ENCODE measurements at regions not wholly inside any gene's neighbourhood (a gene's known extent, or its start where the extent isn't known, plus 50 kb on each side); places are given as distances from the start of the nearest gene placed in this dataset.
A peak's percentile ranks its signal among the peaks of the same experiment; 100 is the strongest.

GRCh38 chr9:118439441-118439840, 735.2 kb downstream of the TLR4 start:
- Histone ChIP-seq H3K27ac (no peak overlapping the region), H3K4me3 (no peak overlapping the region), H3K4me2 (no peak overlapping the region), H3K4me1 (no peaks in the 10 kb centered on the region), H3K9me3 (no peaks in the 10 kb centered on the region)
- FAIRE-seq, result no peak
- ChIA-PET CTCF (interaction anchor here (1.0 kb wide), 1 partner anchor 10 kb away, joined by 3 read pairs; no protein-coding TSS in a partner anchor), POLR2A (no interaction called here)
- no peak for TF ChIP-seq POLR2AphosphoS2 (conservative IDR thresholded peaks at IDR 0.05; ENCODE audit: low read length)
- no peak for TF ChIP-seq NR3C1 (IDR thresholded peaks at IDR 0.05)
- TF ChIP-seq JUNB (IDR thresholded peaks at IDR 0.05), result no peak
- no peak for TF ChIP-seq POLR2A (IDR thresholded peaks at IDR 0.05; ENCODE audit: low read length)
- TF ChIP-seq KDM1A (IDR thresholded peaks at IDR 0.05; ENCODE audit: low read depth), result no peak
- no peak for TF ChIP-seq BHLHE40 (IDR thresholded peaks at IDR 0.05; ENCODE audit: low read depth, low read length)
- TF ChIP-seq RCOR1 (IDR thresholded peaks at IDR 0.05; ENCODE audit: low read depth, low read length), result no peak
- WGBS (ENCODE audit: missing lambda C conversion rate), result 47% methylated on average over 4 of the region's 4 CpGs
- no peak for DNase-seq (ENCODE audit: low read depth in 1 of 2, low spot score in 1 of 2)
- no peak for ATAC-seq

- ATAC-seq (no peak), DNase-seq (ENCODE audit: low read depth in 1 of 2, low spot score in 1 of 2) (no peak), FAIRE-seq (no peak)
- H3K4me2 ChIP-seq, result no peak overlapping the region
- H3K27ac ChIP-seq, result no peak overlapping the region
- 65% methylated on average over 5 of the region's 5 CpGs for WGBS (ENCODE audit: missing lambda C conversion rate)
- TF ChIP-seq, protein P1, sequence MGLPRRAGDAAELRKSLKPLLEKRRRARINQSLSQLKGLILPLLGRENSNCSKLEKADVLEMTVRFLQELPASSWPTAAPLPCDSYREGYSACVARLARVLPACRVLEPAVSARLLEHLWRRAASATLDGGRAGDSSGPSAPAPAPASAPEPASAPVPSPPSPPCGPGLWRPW (IDR thresholded peaks at IDR 0.05), result no peak
- TF ChIP-seq RAD21 (conservative IDR thresholded peaks at IDR 0.05 in 1 of 2, IDR thresholded peaks at IDR 0.05 in 1 of 2) (no peak), SMC3 (IDR thresholded peaks at IDR 0.05) (no peak), CHD4 (IDR thresholded peaks at IDR 0.05; ENCODE audit: borderline replicate concordance) (no peak), MYC (IDR thresholded peaks at IDR 0.05; ENCODE audit: borderline replicate concordance, low read length) (no peak)
- H3K4me1 ChIP-seq, result peaks cover 14% of the 10 kb centered on the region
- H3K9me3 ChIP-seq, result no peaks in the 10 kb centered on the region
- no peak overlapping the region for H3K4me3 ChIP-seq
- CTCF ChIA-PET, result interaction anchor here (0.5 kb wide), 1 partner anchor 28 kb away, joined by 3 read pairs; no protein-coding TSS in a partner anchor
- POLR2A ChIA-PET, result no interaction called here
Measured at GRCh38 chr9:118444403-118444802, 740.2 kb downstream of the TLR4 start.

DNA sequence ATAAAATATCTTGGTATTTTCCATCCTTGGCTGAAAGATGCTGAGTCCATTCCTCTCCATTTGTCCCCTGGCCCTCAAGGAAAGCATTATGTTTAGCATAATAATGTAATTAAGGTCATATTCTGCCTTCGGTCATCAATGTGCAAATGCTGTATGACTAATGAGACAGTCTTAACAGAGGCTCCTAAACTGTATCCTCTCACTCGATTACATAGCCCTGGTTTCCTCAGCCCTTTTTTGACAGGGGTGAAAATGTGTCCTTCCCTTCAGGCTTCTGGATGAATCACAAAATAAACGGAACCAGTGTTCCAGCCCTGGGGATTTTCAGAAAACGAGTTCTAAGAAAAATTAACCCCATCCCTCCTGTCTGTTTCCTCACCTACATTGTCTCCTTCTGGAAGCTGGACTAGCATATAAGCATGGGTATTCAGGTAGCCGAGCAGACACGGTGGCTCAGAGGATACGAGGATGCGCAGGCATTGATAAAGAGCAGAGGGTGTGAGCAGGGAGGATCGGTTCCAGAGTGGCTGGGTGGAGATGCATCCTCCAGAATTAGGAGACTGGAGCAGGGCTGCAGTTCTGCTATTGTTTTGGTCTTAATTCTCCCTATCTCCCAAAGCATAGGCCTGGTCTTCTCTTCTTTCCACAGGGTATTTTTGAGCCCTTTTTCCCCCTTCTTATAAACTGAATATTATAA, 742.9 kb downstream of the TLR4 start:
- H3K27ac ChIP-seq, result peak overlapping the region in 1 of 2 experiments; percentile 19; a peak in 3 of 6 replicates
- ATAC-seq (peak; percentile 50 to 61; a peak in 3 of 6 replicates), FAIRE-seq (no peak), DNase-seq (ENCODE audit: low read depth in 1 of 2, low spot score in 1 of 2) (peak in 1 of 2 experiments; percentile 1)
- TF ChIP-seq CEBPB (IDR thresholded peaks at IDR 0.05) (no peak), RFX5 (IDR thresholded peaks at IDR 0.05) (no peak), RARB (CRISPR knock-in tag; IDR thresholded peaks at IDR 0.05) (no peak), TFCP2L1 (CRISPR knock-in tag; IDR thresholded peaks at IDR 0.05) (no peak), MAX (IDR thresholded peaks at IDR 0.05) (no peak), CBX2 (IDR thresholded peaks at IDR 0.05; ENCODE audit: borderline replicate concordance, low read depth) (no peak), FOXS1 (CRISPR knock-in tag; IDR thresholded peaks at IDR 0.05) (no peak), USF2 (IDR thresholded peaks at IDR 0.05) (no peak)
- WGBS (ENCODE audit: missing lambda C conversion rate), result 24% methylated on average over 9 of the region's 9 CpGs
- H3K4me1 ChIP-seq, result peaks cover 14% of the 10 kb centered on the region
- ChIA-PET CTCF (no interaction called here), POLR2A (no interaction called here)
- no peak overlapping the region for H3K4me3 ChIP-seq
- H3K4me2 ChIP-seq, result peak overlapping the region; percentile 40
- H3K9me3 ChIP-seq, result no peaks in the 10 kb centered on the region

GRCh38 chr9:118449554-118449953, 745.4 kb downstream of the TLR4 start:
- no peak overlapping the region for H3K27ac ChIP-seq
- H3K4me3 ChIP-seq, result no peak overlapping the region
- no peak overlapping the region for H3K4me2 ChIP-seq
- DNase-seq (ENCODE audit: low read depth in 1 of 2, low spot score in 1 of 2) (no peak), ATAC-seq (no peak), FAIRE-seq (no peak)
- H3K9me3 ChIP-seq, result no peaks in the 10 kb centered on the region
- WGBS (ENCODE audit: missing lambda C conversion rate), result 61% methylated on average over 2 of the region's 2 CpGs
- H3K4me1 ChIP-seq, result peaks cover 16% of the 10 kb centered on the region
- ChIA-PET POLR2A (no interaction called here), CTCF (interaction anchor here (1.4 to 1.5 kb wide), 2 partner anchors 10 to 25 kb away, joined by 3 read pairs; no protein-coding TSS in a partner anchor)
- TF ChIP-seq ZSCAN20 (CRISPR knock-in tag; IDR thresholded peaks at IDR 0.05) (no peak), REST (IDR thresholded peaks at IDR 0.05) (no peak), HOXA7 (CRISPR knock-in tag; IDR thresholded peaks at IDR 0.05) (no peak), FOSL2 (IDR thresholded peaks at IDR 0.05) (no peak), FOSL2 (CRISPR knock-in tag; IDR thresholded peaks at IDR 0.05) (no peak), CEBPB (IDR thresholded peaks at IDR 0.05) (no peak), CHD2 (IDR thresholded peaks at IDR 0.05; ENCODE audit: low read length, partially characterized antibody) (no peak), NFE2L2 (conservative IDR thresholded peaks at IDR 0.05; ENCODE audit: low read length) (no peak), RFX5 (IDR thresholded peaks at IDR 0.05) (no peak)
- TF ChIP-seq, protein P2, sequence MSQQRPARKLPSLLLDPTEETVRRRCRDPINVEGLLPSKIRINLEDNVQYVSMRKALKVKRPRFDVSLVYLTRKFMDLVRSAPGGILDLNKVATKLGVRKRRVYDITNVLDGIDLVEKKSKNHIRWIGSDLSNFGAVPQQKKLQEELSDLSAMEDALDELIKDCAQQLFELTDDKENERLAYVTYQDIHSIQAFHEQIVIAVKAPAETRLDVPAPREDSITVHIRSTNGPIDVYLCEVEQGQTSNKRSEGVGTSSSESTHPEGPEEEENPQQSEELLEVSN (IDR thresholded peaks at IDR 0.05; ENCODE audit: borderline replicate concordance, low read depth), result no peak

All from A549 (cell line).